Adipose tissue (tissue), 3 donors: ENCODE measurements at regions not wholly inside any gene's neighbourhood (a gene's known extent, or its start where the extent isn't known, plus 50 kb on each side); places are given as distances from the start of the nearest gene placed in this dataset.

Experiments
- H3K27ac ChIP-seq: one replicate; pipeline ENCODE4 v1.5.1; 2013; ENCODE audit warnings: low read depth, low read length
- WGBS, 3 donors: extraction: QIAGEN DNeasy Blood & Tissue Kit; methylation state at CpG; one replicate each; pipeline ENCODE4 v1.1.7; 2013; 5-methylcytosine and 5-hydroxymethylcytosine counted together
- donor health status: healthy with polysubstance abuse.
- donor health status: Bipolar disorder and iron deficiency.
- donor health status: healthy.

DNA sequence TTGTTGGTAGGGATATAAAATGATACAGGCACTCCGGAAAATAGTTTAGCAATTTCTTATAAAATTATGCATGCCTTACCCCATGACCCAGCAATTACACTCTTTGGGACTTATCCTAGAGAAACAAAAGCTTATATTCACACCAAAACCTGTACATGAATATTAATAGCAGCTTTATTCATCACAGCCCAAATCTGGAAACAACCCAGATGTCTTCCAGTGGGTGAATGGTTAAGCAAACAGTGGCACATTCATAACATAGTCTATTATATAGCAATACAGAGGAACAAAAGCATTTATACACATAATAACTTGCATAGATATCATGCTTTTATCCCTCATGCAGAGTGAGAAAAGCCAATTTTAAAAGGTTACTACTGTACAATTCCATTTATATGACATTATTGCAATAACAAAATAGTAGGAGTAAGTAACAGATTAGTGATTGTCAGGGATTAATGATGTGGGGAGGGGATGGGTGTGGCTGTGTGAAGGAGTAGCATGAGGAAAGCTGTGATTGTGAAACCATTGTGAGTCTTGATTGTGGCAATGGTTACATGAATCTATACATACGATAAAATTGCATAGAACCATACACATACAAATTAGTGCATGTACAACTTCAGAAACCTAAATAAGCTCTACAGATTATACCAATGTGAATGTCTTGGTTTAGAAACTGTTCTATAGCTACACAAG, 363.1 kb upstream of the OR4E1 start:
- 65 to 79% (median 74%) methylated on average over 2 of the region's 2 CpGs for WGBS, 3 donors
- no peak overlapping the region for H3K27ac ChIP-seq

DNA sequence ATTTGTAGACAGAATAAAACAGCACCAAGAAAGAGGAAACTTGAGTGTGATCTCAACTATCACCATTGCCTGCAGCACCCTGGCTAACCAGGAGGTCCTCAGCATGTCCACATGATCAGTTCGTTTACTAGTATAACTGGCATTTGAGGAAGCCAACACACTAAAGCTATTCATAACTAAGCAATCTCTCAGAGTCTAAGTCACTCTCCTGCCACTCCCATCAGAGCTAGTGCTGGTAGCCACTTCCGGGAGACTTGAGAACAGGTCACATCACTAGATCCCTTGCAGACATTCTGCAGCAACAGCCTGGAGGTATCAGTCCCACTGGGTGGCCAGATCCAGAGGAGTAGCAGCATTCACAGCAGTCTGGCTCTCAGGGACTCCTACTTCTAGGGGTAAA, 352.9 kb upstream of the OR4E1 start:
- H3K27ac ChIP-seq, result no peak overlapping the region
- 48 to 74% (median 65%) methylated on average over 2 of the region's 2 CpGs for WGBS, 3 donors

DNA sequence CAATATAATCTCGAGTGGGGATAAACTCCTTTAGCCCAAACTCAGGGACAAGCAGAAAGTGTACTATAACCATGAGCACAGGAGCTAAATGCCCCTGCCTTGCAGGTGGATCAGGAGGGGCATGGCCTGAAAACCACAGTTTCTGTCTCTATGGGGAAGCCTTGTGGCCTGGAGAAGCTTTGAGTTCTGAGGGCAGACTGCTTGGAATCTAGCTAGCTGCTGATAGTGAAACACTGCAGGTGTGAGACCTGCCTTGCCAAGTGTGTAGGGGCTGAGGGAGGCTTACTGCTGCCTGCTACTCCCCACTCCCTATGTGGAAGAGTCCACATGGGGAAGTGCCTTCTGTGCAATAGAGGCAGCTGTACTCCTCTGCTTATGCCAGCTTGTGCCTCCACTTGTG, 352.3 kb upstream of the OR4E1 start:
- 40 to 77% (median 45%) methylated on average over 1 of the region's 1 CpG for WGBS, 3 donors
- H3K27ac ChIP-seq, result no peak overlapping the region

DNA sequence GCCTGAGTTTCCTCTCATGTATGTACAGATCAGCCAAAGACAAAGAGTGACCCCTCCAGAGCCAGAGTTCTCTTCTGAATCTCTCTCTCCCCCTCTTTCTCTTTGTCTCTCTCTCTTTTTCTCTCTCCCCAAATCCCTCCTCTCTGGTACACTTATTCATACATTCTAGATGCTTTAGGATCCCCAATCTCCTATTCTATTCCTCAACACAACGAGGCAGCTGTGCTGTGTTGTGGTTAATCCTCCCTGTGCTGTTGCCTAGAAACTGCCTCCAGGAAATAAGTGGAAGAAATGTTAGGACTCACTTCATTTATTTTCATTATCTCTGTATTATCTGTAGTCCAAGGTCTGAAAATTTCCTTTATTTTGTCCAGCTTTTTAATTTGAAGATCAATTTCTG, 350.5 kb upstream of the OR4E1 start:
- H3K27ac ChIP-seq, result no peak overlapping the region
- 2 to 18% (median 3%) methylated on average over 1 of the region's 1 CpG for WGBS, 3 donors

DNA sequence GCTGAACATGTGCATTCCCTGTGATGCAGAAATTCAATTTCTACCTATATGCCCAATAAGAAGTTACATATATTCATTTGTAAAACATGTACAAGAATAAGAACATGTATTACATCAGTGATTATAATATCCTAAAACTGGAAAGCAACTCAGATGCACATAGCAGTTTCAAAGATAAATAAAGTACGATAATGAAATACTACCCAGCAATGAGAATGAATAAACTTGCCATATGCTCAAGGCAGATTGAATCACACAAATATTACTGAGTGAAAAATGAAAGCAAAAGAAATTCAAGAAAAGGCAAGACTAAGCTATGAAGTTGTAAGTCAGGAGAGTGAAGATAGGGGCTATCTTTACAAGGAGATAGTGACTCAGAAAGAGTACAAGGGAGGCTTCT, 345.3 kb upstream of the OR4E1 start:
- H3K27ac ChIP-seq, result no peak overlapping the region
- WGBS, 3 donors, result 78 to 87% (median 83%) methylated on average over 1 of the region's 1 CpG

DNA sequence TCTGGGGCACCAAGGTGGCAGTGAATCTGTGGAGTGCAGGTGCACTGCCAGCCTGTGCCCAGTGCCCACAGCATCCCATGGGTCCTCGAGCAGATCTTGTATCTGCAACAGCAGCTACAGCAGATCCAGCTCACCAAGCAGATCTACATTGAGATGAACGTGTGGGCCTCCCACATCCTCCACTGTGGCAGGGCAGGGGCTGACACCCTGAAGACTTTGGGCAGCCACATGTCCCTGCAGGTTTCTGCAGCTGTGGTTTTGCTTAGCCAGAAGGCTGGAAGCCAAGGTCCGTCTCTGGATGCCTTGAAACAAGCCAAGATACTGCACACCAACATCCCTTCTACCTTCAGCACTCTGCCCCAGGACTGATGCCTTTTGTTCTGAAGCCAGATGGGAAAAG, 338.8 kb upstream of the OR4E1 start:
- WGBS, 3 donors, result 59 to 71% (median 64%) methylated on average over 3 of the region's 3 CpGs
- no peak overlapping the region for H3K27ac ChIP-seq

DNA sequence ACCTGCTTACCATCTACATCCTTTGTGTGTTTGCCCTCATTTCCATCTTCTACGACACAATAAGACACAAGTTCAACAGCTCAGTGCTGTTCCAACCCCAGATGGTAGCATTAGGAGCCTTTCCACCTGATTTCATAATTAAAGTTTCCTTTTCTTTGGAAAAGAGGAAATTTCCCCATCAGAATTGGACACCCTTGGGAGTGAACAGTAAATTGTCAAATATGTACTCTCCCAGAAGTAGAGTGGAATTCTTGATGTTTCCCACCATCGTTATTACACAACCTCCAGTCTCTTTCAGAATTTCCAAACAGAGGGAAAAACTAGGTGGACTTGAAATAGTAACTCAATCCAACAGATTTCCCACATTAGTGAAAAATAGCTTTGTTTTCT, 337.6 kb upstream of the OR4E1 start:
- WGBS, 3 donors, result 61 to 86% (median 71%) methylated on average over 2 of the region's 2 CpGs
- H3K27ac ChIP-seq, result no peak overlapping the region

DNA sequence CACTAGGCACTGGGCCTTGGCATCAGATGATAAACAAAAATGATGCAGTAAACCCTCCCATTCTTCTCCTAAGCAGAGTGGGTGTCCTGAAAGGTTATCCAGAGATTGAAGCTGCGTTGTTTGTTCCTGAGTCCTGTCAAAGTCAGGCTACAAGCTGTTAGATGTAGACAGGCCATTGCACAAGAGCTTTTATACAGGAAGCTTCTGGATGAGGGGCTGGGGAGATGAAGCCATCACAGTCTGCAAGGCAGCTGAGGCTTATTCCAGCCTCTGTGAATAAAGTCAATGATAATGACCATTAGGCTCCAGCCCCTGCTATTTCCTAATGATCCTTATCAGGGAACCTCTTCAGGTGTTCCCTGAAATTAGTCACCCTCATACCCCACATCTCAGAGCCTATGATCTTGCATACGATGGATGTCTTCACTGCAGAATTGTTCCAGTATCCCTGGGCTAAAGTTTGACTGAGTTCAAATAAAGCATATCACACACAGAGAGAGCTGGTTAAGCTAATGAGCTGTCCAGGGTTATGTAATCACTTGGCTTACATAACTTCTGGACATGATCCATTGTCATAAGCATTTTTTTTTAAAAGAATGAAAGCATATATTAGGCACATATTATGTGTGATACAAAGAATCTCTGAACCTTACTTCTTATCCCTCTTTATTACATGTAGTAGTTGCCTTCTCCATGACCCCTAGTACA, 337.1 kb upstream of the OR4E1 start:
- 47 to 55% (median 52%) methylated on average over 2 of the region's 2 CpGs for WGBS, 3 donors
- H3K27ac ChIP-seq, result no peak overlapping the region

DNA sequence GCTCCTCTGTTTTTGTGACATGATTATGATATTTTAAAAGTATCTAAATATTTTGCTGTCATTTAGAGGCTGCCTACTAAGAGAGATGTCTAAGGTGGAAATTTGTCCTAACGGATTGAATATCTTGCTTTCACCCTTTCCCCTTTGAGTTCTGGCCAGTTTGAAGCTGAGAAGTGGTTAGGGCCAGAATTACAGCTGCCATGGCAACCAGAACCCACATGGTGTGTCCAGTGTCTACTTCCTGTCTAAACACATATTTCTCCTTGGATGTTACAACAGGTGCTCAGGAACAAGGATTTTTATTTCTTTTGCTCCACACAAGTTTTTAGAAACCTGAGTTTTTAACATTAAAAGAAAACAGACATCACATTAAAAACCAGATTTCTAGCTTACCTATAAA, 335.1 kb upstream of the OR4E1 start:
- 48 to 61% (median 54%) methylated on average over 1 of the region's 1 CpG for WGBS, 3 donors
- no peak overlapping the region for H3K27ac ChIP-seq

DNA sequence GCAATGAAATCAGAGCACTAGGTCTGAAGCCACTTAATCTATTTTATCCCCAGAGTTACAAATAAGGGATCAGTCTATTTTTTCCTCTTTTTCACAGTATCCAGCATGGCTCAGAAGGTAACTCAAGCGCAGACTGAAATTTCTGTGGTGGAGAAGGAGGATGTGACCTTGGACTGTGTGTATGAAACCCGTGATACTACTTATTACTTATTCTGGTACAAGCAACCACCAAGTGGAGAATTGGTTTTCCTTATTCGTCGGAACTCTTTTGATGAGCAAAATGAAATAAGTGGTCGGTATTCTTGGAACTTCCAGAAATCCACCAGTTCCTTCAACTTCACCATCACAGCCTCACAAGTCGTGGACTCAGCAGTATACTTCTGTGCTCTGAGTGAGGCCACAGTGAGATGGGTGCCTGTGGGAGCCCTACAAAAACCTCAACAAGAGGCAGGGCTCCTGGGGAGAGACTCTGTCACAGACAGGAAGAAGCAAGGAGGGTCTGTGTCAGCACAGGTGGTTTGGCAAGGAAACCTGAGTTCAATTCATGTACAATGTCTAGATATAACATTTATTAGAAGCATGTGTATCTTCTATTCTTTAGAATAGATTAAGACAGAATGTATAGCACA, 334.3 kb upstream of the OR4E1 start:
- H3K27ac ChIP-seq, result no peak overlapping the region
- 83 to 93% (median 92%) methylated on average over 6 of the region's 6 CpGs for WGBS, 3 donors

DNA sequence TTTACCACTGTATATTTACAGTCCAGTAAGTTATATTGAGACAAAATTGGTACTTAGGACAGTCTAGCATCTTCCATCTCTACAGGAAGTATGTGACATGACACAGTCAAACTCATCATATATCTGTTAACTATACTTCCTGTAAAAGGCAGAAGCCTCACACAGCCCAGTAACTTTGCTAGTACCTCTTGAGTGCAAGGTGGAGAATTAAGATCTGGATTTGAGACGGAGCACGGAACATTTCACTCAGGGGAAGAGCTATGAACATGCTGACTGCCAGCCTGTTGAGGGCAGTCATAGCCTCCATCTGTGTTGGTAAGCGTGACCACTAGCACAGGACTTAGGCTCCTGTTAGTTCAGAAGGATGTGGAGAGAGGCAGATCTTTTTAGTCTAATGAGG, 333.7 kb upstream of the OR4E1 start:
- WGBS, 3 donors, result 82 to 96% (median 92%) methylated on average over 3 of the region's 3 CpGs
- H3K27ac ChIP-seq, result no peak overlapping the region

DNA sequence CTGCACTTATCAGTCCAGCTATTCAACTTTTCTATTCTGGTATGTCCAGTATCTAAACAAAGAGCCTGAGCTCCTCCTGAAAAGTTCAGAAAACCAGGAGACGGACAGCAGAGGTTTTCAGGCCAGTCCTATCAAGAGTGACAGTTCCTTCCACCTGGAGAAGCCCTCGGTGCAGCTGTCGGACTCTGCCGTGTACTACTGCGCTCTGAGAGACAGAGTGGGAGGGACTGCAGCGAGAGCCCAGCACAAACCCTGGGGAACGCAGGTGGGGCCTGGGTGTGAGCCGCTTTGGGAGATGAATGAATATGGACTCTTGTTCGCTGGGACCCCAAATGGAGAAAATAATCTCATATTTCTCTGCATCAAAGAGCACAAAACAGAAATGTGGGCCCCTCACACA, 329.8 kb upstream of the OR4E1 start:
- WGBS, 3 donors, result 78 to 86% (median 82%) methylated on average over 9 of the region's 9 CpGs
- no peak overlapping the region for H3K27ac ChIP-seq

DNA sequence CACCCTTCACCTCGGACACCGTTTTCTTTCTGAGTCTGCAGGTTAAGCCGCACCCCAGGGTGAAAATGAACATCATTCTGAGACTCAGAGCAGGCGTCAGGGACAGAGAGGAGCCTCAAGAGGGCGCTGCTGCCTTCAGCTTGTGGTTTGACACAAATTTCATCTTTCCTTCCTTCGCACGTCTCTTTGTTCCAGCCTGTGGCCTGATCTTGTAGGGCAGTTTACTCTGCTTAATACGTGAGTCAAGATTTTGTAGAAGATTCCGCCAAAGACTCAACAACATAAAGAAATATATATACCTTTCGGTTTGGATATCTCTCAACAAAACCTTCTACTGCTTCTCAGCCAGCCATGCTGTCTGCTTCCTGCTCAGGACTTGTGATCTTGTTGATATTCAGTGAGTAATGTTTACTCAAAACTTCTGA, 329.3 kb upstream of the OR4E1 start:
- H3K27ac ChIP-seq, result no peak overlapping the region
- 32 to 48% (median 44%) methylated on average over 10 of the region's 10 CpGs for WGBS, 3 donors

DNA sequence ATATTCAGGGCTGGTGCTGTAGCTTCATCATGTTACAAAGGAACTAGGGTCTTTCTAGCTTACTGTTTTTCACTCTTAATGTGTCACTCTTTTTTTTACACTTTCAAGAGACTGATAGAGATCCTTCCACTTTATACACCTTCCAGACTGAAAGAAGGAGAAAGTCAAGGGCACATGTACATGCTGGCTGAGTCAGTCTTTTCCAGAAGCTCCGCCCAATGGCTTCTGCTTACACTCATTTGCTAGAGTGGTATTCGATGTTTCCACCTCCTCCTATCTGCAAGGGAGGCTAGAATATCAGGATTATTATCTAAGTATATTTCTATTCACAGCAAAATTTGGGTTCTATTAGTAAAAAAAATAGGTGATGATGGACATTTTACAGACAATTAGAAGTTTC, 325.8 kb upstream of the OR4E1 start:
- 61 to 75% (median 67%) methylated on average over 2 of the region's 2 CpGs for WGBS, 3 donors
- H3K27ac ChIP-seq, result no peak overlapping the region

DNA sequence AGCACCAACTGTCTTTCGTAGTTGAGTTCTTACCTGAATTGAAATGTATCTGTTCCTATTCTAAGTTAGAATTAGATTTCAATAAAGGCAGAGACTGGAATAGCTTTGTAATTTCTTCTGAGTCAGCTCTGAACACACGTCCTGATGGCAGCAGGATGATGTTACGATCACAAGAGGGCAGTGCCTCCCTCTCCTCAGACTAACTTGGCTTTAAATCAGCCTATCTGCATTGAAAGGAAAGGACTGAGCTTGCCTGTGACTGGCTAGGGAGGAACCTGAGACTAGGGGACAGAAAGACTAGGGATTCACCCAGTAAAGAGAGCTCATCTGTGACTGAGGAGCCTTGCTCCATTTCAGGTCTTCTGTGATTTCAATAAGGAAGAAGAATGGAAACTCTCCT, 323.7 kb upstream of the OR4E1 start:
- WGBS, 3 donors, result 26 to 44% (median 43%) methylated on average over 3 of the region's 3 CpGs
- no peak overlapping the region for H3K27ac ChIP-seq

DNA sequence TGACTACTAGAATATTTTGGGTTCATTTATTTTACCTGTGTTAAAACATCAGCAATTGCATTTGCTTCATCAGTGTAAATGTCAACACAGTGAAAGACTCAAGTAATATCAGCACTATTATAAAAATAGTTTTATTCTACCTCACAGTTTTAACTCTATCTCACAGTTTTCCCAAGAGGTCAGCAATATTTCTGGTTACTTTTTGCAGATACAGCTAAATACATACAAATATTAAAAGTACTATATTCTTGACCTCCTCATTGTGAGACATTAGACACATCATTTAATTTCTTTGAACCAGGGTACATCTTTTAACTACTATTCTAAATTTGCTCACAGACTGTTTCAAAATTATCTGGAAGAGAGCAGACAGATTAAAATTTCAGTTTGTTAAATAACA, 321.7 kb upstream of the OR4E1 start:
- no peak overlapping the region for H3K27ac ChIP-seq

DNA sequence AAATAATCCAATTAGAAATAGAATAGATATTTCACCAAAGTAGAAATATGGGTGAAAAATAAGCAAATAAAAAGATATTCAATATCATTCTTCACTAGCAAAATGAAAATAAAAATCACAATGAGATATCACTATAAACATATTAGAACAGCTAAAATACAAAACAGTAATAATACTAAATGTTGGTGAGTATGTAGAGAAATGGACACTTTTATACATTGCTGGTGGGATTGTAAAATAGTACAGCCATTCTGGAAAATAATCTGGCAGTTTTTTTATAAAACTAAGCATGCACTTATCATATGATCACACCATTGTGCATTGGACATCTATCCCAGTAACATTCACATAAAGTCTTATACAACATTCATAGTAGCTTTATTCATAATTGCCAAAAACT, 320.2 kb upstream of the OR4E1 start:
- H3K27ac ChIP-seq, result no peak overlapping the region

DNA sequence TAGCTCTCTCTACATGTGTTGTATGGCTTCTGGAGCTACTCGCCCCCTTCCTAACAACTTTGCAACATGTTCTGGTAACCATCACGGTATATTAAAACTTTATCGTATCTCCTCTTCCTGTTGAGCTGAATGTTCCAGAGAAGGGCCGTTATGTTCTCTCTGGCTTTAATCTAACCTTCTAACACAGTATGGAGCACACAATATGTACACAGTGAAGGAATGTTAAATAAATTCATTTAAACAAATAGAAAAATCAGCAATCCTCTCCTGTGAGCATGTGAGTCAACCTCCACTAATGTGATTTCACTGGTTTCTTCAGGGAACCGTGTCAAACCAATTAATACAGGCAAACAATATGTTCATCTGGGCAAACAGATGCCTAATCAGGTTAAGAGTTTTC, 319.5 kb upstream of the OR4E1 start:
- no peak overlapping the region for H3K27ac ChIP-seq
- WGBS, 3 donors, result 62 to 85% (median 77%) methylated on average over 5 of the region's 5 CpGs

DNA sequence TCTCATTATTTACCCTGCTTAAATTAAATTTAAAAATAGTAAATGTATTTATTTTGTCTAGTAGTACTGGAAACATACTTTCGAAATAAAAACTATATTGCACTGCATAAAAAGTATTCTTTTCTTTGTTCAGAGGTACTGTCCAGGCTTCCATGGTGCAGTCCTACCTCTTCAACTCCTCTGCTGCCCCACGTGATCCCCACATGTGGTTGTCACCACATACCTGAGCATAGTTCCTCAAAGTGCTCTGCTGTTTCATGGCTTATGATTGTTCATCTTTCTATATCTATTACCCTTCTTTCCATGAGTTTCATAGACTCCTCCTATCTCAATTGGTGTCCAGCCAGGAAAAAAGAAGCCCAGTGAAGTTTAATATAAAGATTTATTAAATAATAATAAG, 317.5 kb upstream of the OR4E1 start:
- no peak overlapping the region for H3K27ac ChIP-seq
- WGBS, 3 donors, result 52 to 62% (median 62%) methylated on average over 2 of the region's 2 CpGs

DNA sequence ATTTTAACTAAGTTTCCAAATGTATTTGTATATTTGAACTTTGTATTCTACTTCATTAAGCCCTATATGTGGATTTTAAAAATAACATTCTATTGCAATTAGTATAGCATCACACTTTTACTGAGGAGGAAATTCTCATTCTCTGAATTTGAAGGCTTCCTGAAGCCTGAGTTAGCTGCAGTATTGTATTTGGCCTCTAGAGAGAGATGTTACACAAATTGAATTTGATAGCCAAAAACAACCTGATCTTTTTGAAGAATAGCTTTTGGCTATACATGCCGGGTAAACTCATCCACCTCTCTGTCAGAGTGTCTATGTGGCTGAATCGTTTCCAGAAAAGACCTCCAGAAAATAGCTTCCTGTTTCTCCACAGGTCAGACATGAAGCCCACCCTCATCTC, 316.5 kb upstream of the OR4E1 start:
- 14 to 23% (median 20%) methylated on average over 2 of the region's 2 CpGs for WGBS, 3 donors
- no peak overlapping the region for H3K27ac ChIP-seq
